ENCODE measurements at regions not wholly inside any gene's neighbourhood (a gene's known extent, or its start where the extent isn't known, plus 50 kb on each side); places are given as distances from the start of the nearest gene placed in this dataset.
"Not testable (repeated sequence)": the region's sequence is repeated elsewhere in the genome, so short reads cannot be mapped to it uniquely, and the experiment has no call there.

DNA sequence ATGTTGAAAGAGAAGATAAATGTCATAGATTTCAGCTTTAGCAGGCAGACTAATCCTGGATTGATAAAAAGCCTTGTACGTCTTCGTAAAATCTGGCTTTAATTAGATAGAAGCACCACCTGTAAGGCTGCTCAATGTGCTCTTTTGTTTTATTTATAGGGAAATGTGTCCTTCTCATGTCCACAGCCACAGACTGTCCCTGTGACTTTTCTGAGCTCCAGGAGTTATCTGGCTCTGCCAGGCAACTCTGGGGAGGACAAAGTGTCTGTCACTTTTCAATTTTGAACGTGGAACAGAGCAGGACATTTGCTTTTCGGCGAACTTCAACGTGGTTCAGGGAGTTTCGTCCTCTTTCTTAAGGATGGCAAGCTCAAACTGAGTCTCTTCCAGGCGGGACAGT lies 203.0 kb upstream of the SPATA31A3 start:
- TF ChIP-seq, protein P1, sequence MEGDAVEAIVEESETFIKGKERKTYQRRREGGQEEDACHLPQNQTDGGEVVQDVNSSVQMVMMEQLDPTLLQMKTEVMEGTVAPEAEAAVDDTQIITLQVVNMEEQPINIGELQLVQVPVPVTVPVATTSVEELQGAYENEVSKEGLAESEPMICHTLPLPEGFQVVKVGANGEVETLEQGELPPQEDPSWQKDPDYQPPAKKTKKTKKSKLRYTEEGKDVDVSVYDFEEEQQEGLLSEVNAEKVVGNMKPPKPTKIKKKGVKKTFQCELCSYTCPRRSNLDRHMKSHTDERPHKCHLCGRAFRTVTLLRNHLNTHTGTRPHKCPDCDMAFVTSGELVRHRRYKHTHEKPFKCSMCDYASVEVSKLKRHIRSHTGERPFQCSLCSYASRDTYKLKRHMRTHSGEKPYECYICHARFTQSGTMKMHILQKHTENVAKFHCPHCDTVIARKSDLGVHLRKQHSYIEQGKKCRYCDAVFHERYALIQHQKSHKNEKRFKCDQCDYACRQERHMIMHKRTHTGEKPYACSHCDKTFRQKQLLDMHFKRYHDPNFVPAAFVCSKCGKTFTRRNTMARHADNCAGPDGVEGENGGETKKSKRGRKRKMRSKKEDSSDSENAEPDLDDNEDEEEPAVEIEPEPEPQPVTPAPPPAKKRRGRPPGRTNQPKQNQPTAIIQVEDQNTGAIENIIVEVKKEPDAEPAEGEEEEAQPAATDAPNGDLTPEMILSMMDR (IDR thresholded peaks at IDR 0.05): not testable (repeated sequence)
- not testable (repeated sequence) for TF ChIP-seq POLR2A, POLR2AphosphoS5 (IDR thresholded peaks at IDR 0.05)

Measured in prostate gland (tissue), 2 donors.